ENCODE measurements at regions not wholly inside any gene's neighbourhood (a gene's known extent, or its start where the extent isn't known, plus 50 kb on each side); places are given as distances from the start of the nearest gene placed in this dataset.

DNA sequence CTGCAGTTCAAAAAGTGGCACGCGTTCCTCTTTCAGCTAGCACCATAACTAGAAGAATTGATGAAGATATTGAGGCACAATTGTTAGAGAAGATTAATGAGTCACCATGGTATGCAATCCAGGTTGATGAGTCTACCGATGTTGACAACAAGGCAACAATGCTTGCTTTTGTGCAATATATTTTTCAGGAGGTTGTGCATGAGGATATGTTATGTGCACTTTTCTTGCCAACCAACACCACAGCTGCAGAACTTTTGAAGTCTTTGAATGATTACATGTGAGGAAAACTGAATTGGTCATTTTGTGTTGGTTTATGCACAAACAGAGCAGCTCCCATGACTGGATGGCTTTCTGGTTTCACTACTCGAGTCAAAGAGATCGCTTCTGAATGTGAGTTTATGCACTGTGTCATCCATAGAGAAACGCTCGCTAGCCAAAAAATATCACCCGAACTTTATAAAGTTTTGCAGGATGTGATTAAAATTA is 129.3 kb upstream of the SLC24A3 start:
- no peaks in the 10 kb centered on the region for H3K9me2 ChIP-seq (replicated peaks; ENCODE audit: low read depth, low read length)
- H2AFZ ChIP-seq (ENCODE audit: low read length), result no peak overlapping the region
- no peak overlapping the region for H3K4me3 ChIP-seq (ENCODE audit: low read length, poor library complexity, severe bottlenecking)
- H3K9ac ChIP-seq (ENCODE audit: low read depth, low read length, poor library complexity, severe bottlenecking), result no peak overlapping the region
- no peaks in the 10 kb centered on the region for H4K20me1 ChIP-seq (ENCODE audit: insufficient read depth, low read length, poor library complexity, severe bottlenecking)
- H3K79me2 ChIP-seq (ENCODE audit: insufficient read depth, low read length), result no peaks in the 10 kb centered on the region
- no peaks in the 10 kb centered on the region for H3K4me1 ChIP-seq (ENCODE audit: insufficient read depth, low read length, poor library complexity, severe bottlenecking)
- no peaks in the 10 kb centered on the region for H3F3A ChIP-seq (ENCODE audit: low read depth)
- H3K9me3 ChIP-seq (ENCODE audit: insufficient read depth, low read depth, low read length), result no peaks in the 10 kb centered on the region
- H3K4me2 ChIP-seq (ENCODE audit: low read depth, low read length, poor library complexity, severe bottlenecking), result no peak overlapping the region
- no peak for TF ChIP-seq EZH2phosphoT487 (IDR thresholded peaks at IDR 0.05; ENCODE audit: borderline replicate concordance)
- TF ChIP-seq, protein P1, sequence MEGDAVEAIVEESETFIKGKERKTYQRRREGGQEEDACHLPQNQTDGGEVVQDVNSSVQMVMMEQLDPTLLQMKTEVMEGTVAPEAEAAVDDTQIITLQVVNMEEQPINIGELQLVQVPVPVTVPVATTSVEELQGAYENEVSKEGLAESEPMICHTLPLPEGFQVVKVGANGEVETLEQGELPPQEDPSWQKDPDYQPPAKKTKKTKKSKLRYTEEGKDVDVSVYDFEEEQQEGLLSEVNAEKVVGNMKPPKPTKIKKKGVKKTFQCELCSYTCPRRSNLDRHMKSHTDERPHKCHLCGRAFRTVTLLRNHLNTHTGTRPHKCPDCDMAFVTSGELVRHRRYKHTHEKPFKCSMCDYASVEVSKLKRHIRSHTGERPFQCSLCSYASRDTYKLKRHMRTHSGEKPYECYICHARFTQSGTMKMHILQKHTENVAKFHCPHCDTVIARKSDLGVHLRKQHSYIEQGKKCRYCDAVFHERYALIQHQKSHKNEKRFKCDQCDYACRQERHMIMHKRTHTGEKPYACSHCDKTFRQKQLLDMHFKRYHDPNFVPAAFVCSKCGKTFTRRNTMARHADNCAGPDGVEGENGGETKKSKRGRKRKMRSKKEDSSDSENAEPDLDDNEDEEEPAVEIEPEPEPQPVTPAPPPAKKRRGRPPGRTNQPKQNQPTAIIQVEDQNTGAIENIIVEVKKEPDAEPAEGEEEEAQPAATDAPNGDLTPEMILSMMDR (conservative IDR thresholded peaks at IDR 0.05; ENCODE audit: low read length), result no peak
- no peaks in the 10 kb centered on the region for H3K27me3 ChIP-seq (ENCODE audit: insufficient read depth, low read length, poor library complexity, severe bottlenecking)
- H3K36me3 ChIP-seq (ENCODE audit: insufficient read depth, low read length), result no peaks in the 10 kb centered on the region

DNA sequence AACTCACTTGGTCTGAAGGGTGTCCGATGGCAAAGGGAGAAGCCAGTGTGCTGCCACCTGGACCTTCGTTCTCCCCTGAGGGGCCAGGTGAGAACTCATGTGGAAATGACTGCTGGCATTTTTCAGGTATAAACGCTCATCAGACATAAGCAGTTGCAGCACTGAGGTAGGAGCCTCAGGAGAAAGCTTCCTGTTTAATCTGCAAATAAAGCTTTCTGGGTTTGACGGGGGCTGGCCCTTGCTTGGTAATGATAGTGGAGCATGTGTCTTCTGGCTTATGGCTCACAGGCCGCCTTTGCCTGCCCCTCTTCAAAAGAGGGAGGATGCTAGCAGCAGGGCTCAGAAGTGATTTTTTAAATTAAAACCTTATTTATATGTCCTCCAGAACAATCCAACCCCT is 122.1 kb upstream of the SLC24A3 start:
- no peaks in the 10 kb centered on the region for H4K20me1 ChIP-seq (ENCODE audit: insufficient read depth, low read length, poor library complexity, severe bottlenecking)
- H3K4me1 ChIP-seq (ENCODE audit: insufficient read depth, low read length, poor library complexity, severe bottlenecking), result no peaks in the 10 kb centered on the region
- no peak overlapping the region for H3K4me2 ChIP-seq (ENCODE audit: low read depth, low read length, poor library complexity, severe bottlenecking)
- H3K4me3 ChIP-seq (ENCODE audit: low read length, poor library complexity, severe bottlenecking), result no peak overlapping the region
- H3K9ac ChIP-seq (ENCODE audit: low read depth, low read length, poor library complexity, severe bottlenecking), result no peak overlapping the region
- H2AFZ ChIP-seq (ENCODE audit: low read length), result no peak overlapping the region
- no peaks in the 10 kb centered on the region for H3K79me2 ChIP-seq (ENCODE audit: insufficient read depth, low read length)
- TF ChIP-seq, protein P1 (conservative IDR thresholded peaks at IDR 0.05; ENCODE audit: low read length), result no peak
- TF ChIP-seq EZH2phosphoT487 (IDR thresholded peaks at IDR 0.05; ENCODE audit: borderline replicate concordance), result no peak
- no peaks in the 10 kb centered on the region for H3K9me2 ChIP-seq (replicated peaks; ENCODE audit: low read depth, low read length)
- H3K9me3 ChIP-seq (ENCODE audit: insufficient read depth, low read depth, low read length), result no peaks in the 10 kb centered on the region
- no peaks in the 10 kb centered on the region for H3K36me3 ChIP-seq (ENCODE audit: insufficient read depth, low read length)
- H3K27me3 ChIP-seq (ENCODE audit: insufficient read depth, low read length, poor library complexity, severe bottlenecking), result no peaks in the 10 kb centered on the region
- H3F3A ChIP-seq (ENCODE audit: low read depth), result no peaks in the 10 kb centered on the region

DNA sequence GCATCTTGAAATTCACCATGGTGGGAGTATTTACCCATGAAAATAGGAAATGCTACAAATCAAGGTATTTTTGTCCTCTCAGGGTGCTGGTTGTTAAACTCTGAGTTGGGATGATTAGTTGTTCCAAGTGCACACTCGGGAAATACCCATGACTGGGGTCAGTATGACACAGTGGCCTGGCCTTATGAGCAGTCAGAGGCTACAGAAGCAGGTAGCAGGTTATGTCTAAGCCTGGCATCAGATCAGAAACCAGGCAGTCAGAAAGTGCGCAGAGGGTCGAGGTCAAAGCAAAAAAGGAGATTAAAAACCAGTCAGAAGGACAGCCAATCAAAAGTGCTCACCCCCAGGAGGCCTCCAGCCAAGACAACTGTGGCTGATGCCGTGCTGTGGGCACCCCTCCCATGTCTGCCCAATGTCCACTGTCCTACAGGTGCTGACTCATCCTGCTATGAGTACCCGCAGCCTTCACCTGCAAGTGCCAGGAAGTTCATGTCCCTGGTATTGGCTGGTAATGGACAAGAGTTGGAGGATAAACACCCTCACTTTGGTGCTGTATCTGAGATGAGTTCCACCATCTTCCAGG is 117.4 kb upstream of the SLC24A3 start:
- Histone ChIP-seq H3K4me3 (ENCODE audit: low read length, poor library complexity, severe bottlenecking) (no peak overlapping the region), H3K9me3 (ENCODE audit: insufficient read depth, low read depth, low read length) (no peaks in the 10 kb centered on the region), H3K9ac (ENCODE audit: low read depth, low read length, poor library complexity, severe bottlenecking) (no peak overlapping the region), H3K79me2 (ENCODE audit: insufficient read depth, low read length) (no peaks in the 10 kb centered on the region), H3F3A (ENCODE audit: low read depth) (no peaks in the 10 kb centered on the region), H3K9me2 (replicated peaks; ENCODE audit: low read depth, low read length) (no peaks in the 10 kb centered on the region), H3K36me3 (ENCODE audit: insufficient read depth, low read length) (no peaks in the 10 kb centered on the region), H3K27me3 (ENCODE audit: insufficient read depth, low read length, poor library complexity, severe bottlenecking) (no peaks in the 10 kb centered on the region), H4K20me1 (ENCODE audit: insufficient read depth, low read length, poor library complexity, severe bottlenecking) (no peaks in the 10 kb centered on the region), H3K4me2 (ENCODE audit: low read depth, low read length, poor library complexity, severe bottlenecking) (no peak overlapping the region), H3K4me1 (ENCODE audit: insufficient read depth, low read length, poor library complexity, severe bottlenecking) (no peaks in the 10 kb centered on the region), H2AFZ (ENCODE audit: low read length) (no peak overlapping the region)
- TF ChIP-seq, protein P1 (conservative IDR thresholded peaks at IDR 0.05; ENCODE audit: low read length), result no peak
- no peak for TF ChIP-seq EZH2phosphoT487 (IDR thresholded peaks at IDR 0.05; ENCODE audit: borderline replicate concordance)

All from Loucy (cell line).